GM23338 (cell line): ENCODE measurements at regions not wholly inside any gene's neighbourhood (a gene's known extent, or its start where the extent isn't known, plus 50 kb on each side); places are given as distances from the start of the nearest gene placed in this dataset.
"Not testable (repeated sequence)": the region's sequence is repeated elsewhere in the genome, so short reads cannot be mapped to it uniquely, and the experiment has no call there.

Experiments used
- CREB1 ChIP-seq: fragments of 250-450 bp; sonication (Bioruptor Pico); IDR thresholded peaks from 2 replicates; pipeline ENCODE4 v1.5.0; 2020; ENCODE audit warnings: low read depth, mild to moderate bottlenecking, moderate library complexity
- CTCF ChIP-seq, 2 experiments: fragments of 200-600 bp in 1 of 2; sonication (generic) in 1 of 2; conservative IDR thresholded peaks; 2 replicates each; pipeline versions ENCODE4 v1.5.1 to v1.6.1; 2016 to 2017; ENCODE audit warnings: antibody characterized with exemption in 2 of 2, low read depth in 2 of 2, mild to moderate bottlenecking in 2 of 2, moderate library complexity in 1 of 2
- ETS1 ChIP-seq: IDR thresholded peaks from 2 replicates; pipeline ENCODE4 v1.6.1; 2016; ENCODE audit warnings: antibody characterized with exemption
- EZH2 ChIP-seq: fragments of 200-600 bp; sonication (generic); IDR thresholded peaks from one replicate; pipeline ENCODE4 v1.8.0; 2017; ENCODE audit warnings: antibody characterized with exemption, mild to moderate bottlenecking, low read depth; ENCODE audit not compliant: unreplicated experiment
- EZH2phosphoT487 ChIP-seq: fragments of 200-600 bp; sonication (generic); IDR thresholded peaks from one replicate; pipeline ENCODE4 v1.8.1; 2018; ENCODE audit warnings: antibody characterized with exemption; ENCODE audit not compliant: unreplicated experiment
- JUNB ChIP-seq: IDR thresholded peaks from one replicate; pipeline ENCODE4 v1.6.1; 2016; ENCODE audit warnings: antibody characterized with exemption; ENCODE audit not compliant: unreplicated experiment
- NANOG ChIP-seq: IDR thresholded peaks from 2 replicates; pipeline ENCODE4 v1.6.1; 2016; ENCODE audit warnings: antibody characterized with exemption, borderline replicate concordance
- POLR2AphosphoS5 ChIP-seq: IDR thresholded peaks from 2 replicates; pipeline ENCODE4 v1.6.1; 2016; ENCODE audit warnings: antibody characterized with exemption, low read depth
- REST ChIP-seq: IDR thresholded peaks from one replicate; pipeline ENCODE4 v1.6.1; 2018; ENCODE audit warnings: antibody characterized with exemption; ENCODE audit not compliant: unreplicated experiment
- STAT1 ChIP-seq: IDR thresholded peaks from one replicate; pipeline ENCODE4 v1.6.1; 2016; ENCODE audit warnings: antibody characterized with exemption; ENCODE audit not compliant: unreplicated experiment
- ZNF114 ChIP-seq: fragments of 250-450 bp; sonication (Bioruptor Pico); IDR thresholded peaks from 2 replicates; pipeline ENCODE4 v1.5.0; 2020; ENCODE audit warnings: mild to moderate bottlenecking, moderate library complexity
- ZNF331 ChIP-seq: fragments of 250-450 bp; sonication (Bioruptor Pico); IDR thresholded peaks from 2 replicates; pipeline ENCODE4 v1.5.0; 2020; ENCODE audit warnings: low read depth, mild to moderate bottlenecking, moderate library complexity
- ZNF462 ChIP-seq: fragments of 250-450 bp; sonication (Bioruptor Pico); IDR thresholded peaks from 2 replicates; pipeline ENCODE4 v1.5.0; 2020; ENCODE audit warnings: mild to moderate bottlenecking, moderate library complexity

- not testable (repeated sequence) for TF ChIP-seq POLR2AphosphoS5; CTCF (conservative IDR thresholded peaks at IDR 0.05; ENCODE audit: low read depth in 2 of 2); ETS1; EZH2; EZH2phosphoT487; REST; JUNB; ZNF114; CREB1 (CRISPR knock-in tag); STAT1; ZNF331 (CRISPR knock-in tag); NANOG; ZNF462 (CRISPR knock-in tag)
These were observed 573.4 kb downstream of the TMTC2 start for GRCh38 chr12:83260126-83260525.
